Suppressor macrophage (primary cell): ENCODE measurements at regions not wholly inside any gene's neighbourhood (a gene's known extent, or its start where the extent isn't known, plus 50 kb on each side); places are given as distances from the start of the nearest gene placed in this dataset.

Experiments used
- DNase-seq, 4 experiments: peaks; one replicate each; pipeline ENCODE4 v3.0.0-alpha.2; 2020 to 2022

GRCh38 chr12:124411281-124411878 lies 116.5 kb downstream of the RFLNA start:
- no peak for DNase-seq

- DNase-seq = no peak
These were observed 115.7 kb downstream of the RFLNA start for GRCh38 chr12:124410354-124411175.

GRCh38 chr12:124408822-124409517 lies 114.1 kb downstream of the RFLNA start:
- DNase-seq = no peak

- DNase-seq = no peak
These were observed 112.2 kb downstream of the RFLNA start for GRCh38 chr12:124407074-124407473.

GRCh38 chr12:124406043-124406442 lies 111.2 kb downstream of the RFLNA start:
- no peak for DNase-seq

- DNase-seq = no peak
These were observed 110.7 kb downstream of the RFLNA start for GRCh38 chr12:124405592-124405991.

GRCh38 chr12:124405151-124405550 lies 110.3 kb downstream of the RFLNA start:
- DNase-seq = no peak

- no peak for DNase-seq
These were observed 109.4 kb downstream of the RFLNA start for GRCh38 chr12:124404162-124404784.

GRCh38 chr12:124403273-124403672 lies 108.4 kb downstream of the RFLNA start:
- DNase-seq = no peak

GRCh38 chr12:124402248-124403066 lies 107.6 kb downstream of the RFLNA start:
- no peak for DNase-seq

GRCh38 chr12:124401704-124402221 lies 106.9 kb downstream of the RFLNA start:
- DNase-seq = no peak

GRCh38 chr12:124400124-124400523 lies 105.2 kb downstream of the RFLNA start:
- no peak for DNase-seq

- DNase-seq = peak; percentile 32 to 60 (median 48)
These were observed 104.7 kb downstream of the RFLNA start for GRCh38 chr12:124399622-124400021.

- DNase-seq = no peak
These were observed 103.8 kb downstream of the RFLNA start for GRCh38 chr12:124398578-124399227.

GRCh38 chr12:124397807-124398577 lies 103.1 kb downstream of the RFLNA start:
- peak in 2 of 4 experiments; percentile 20 to 29 for DNase-seq

GRCh38 chr12:124397399-124397679 lies 102.4 kb downstream of the RFLNA start:
- DNase-seq = no peak

- DNase-seq = no peak
These were observed 101.9 kb downstream of the RFLNA start for GRCh38 chr12:124396544-124397398.

GRCh38 chr12:124395986-124396385 lies 101.1 kb downstream of the RFLNA start:
- no peak for DNase-seq

- no peak for DNase-seq
These were observed 100.4 kb downstream of the RFLNA start for GRCh38 chr12:124395284-124395752.
